ENCODE measurements at regions not wholly inside any gene's neighbourhood (a gene's known extent, or its start where the extent isn't known, plus 50 kb on each side); places are given as distances from the start of the nearest gene placed in this dataset.

- ChIA-PET CTCF (interaction anchor here (0.9 kb wide), 1 partner anchor 69 kb away, joined by 3 read pairs; no protein-coding TSS in a partner anchor), POLR2A (interaction anchor here (0.5 to 0.6 kb wide), 2 partner anchors 38 kb away, joined by 3 to 4 read pairs; no protein-coding TSS in a partner anchor)
- peak; percentile 67 for DNase-seq (ENCODE audit: unreplicated experiment)
- no peaks in the 10 kb centered on the region for H3K36me3 Mint-ChIP-seq (ENCODE audit: insufficient read depth, unreplicated experiment)
- intact Hi-C loops (cut with micrococcal nuclease), result no loop called here
- H3K27me3 Mint-ChIP-seq (ENCODE audit: insufficient read depth, unreplicated experiment), result no peaks in the 10 kb centered on the region
- TF ChIP-seq CTCF (IDR thresholded peaks at IDR 0.05; ENCODE audit: unreplicated experiment), result no peak
- no TSS peak for BruUV-seq (replicated peaks)
- peaks cover 19% of the 10 kb centered on the region for H3K4me1 Mint-ChIP-seq (ENCODE audit: insufficient read depth, unreplicated experiment)
- no peak overlapping the region for H3K27ac Mint-ChIP-seq (ENCODE audit: low read depth, unreplicated experiment)
- no peaks in the 10 kb centered on the region for H3K9me3 Mint-ChIP-seq (ENCODE audit: unreplicated experiment)
- H3K4me3 Mint-ChIP-seq (ENCODE audit: unreplicated experiment), result no peak overlapping the region
Measured at GRCh38 chrX:10050481-10050880, 83.3 kb downstream of the CLDN34 start.

GRCh38 chrX:10051866-10052480 lies 84.8 kb downstream of the CLDN34 start:
- BruUV-seq (replicated peaks), result no TSS peak
- Mint-ChIP-seq H3K4me1 (ENCODE audit: insufficient read depth, unreplicated experiment) (peaks cover 19% of the 10 kb centered on the region), H3K4me3 (ENCODE audit: unreplicated experiment) (no peak overlapping the region), H3K27me3 (ENCODE audit: insufficient read depth, unreplicated experiment) (no peaks in the 10 kb centered on the region), H3K27ac (ENCODE audit: low read depth, unreplicated experiment) (no peak overlapping the region), H3K36me3 (ENCODE audit: insufficient read depth, unreplicated experiment) (no peaks in the 10 kb centered on the region), H3K9me3 (ENCODE audit: unreplicated experiment) (no peaks in the 10 kb centered on the region)
- no peak for DNase-seq (ENCODE audit: unreplicated experiment)
- ChIA-PET CTCF (interaction anchor here (0.5 to 1.0 kb wide), 2 partner anchors 11 to 1086 kb away, joined by 3 to 4 read pairs; no protein-coding TSS in a partner anchor), POLR2A (interaction anchor here (0.9 to 1.1 kb wide), 2 partner anchors 24 to 34 kb away, joined by 3 read pairs; no protein-coding TSS in a partner anchor)
- TF ChIP-seq CTCF (IDR thresholded peaks at IDR 0.05; ENCODE audit: unreplicated experiment), result no peak
- intact Hi-C loops (cut with micrococcal nuclease), result no loop called here

GRCh38 chrX:10052906-10053625 lies 85.9 kb downstream of the CLDN34 start:
- no peak for TF ChIP-seq CTCF (IDR thresholded peaks at IDR 0.05; ENCODE audit: unreplicated experiment)
- peak; percentile 9 for DNase-seq (ENCODE audit: unreplicated experiment)
- Mint-ChIP-seq H3K36me3 (ENCODE audit: insufficient read depth, unreplicated experiment) (no peaks in the 10 kb centered on the region), H3K27ac (ENCODE audit: low read depth, unreplicated experiment) (no peak overlapping the region), H3K9me3 (ENCODE audit: unreplicated experiment) (no peaks in the 10 kb centered on the region), H3K4me1 (ENCODE audit: insufficient read depth, unreplicated experiment) (peaks cover 19% of the 10 kb centered on the region), H3K27me3 (ENCODE audit: insufficient read depth, unreplicated experiment) (no peaks in the 10 kb centered on the region), H3K4me3 (ENCODE audit: unreplicated experiment) (no peak overlapping the region)
- intact Hi-C loops (cut with micrococcal nuclease), result no loop called here
- ChIA-PET POLR2A (interaction anchor here (1.1 kb wide), 1 partner anchor 36 kb away, joined by 3 read pairs; no protein-coding TSS in a partner anchor), CTCF (no interaction called here)
- no TSS peak for BruUV-seq (replicated peaks)

- peak; percentile 45 for DNase-seq (ENCODE audit: unreplicated experiment)
- H3K27ac Mint-ChIP-seq (ENCODE audit: low read depth, unreplicated experiment), result no peak overlapping the region
- no TSS peak for BruUV-seq (replicated peaks)
Measured at GRCh38 chrX:10054396-10054795, 87.2 kb downstream of the CLDN34 start.

More at GRCh38 chrX:10054396-10054795, 87.2 kb downstream of the CLDN34 start:
- Mint-ChIP-seq H3K27me3 (ENCODE audit: insufficient read depth, unreplicated experiment) (no peaks in the 10 kb centered on the region), H3K4me1 (ENCODE audit: insufficient read depth, unreplicated experiment) (peaks cover 19% of the 10 kb centered on the region), H3K4me3 (ENCODE audit: unreplicated experiment) (no peak overlapping the region), H3K9me3 (ENCODE audit: unreplicated experiment) (no peaks in the 10 kb centered on the region), H3K36me3 (ENCODE audit: insufficient read depth, unreplicated experiment) (no peaks in the 10 kb centered on the region)
- CTCF ChIA-PET, result interaction anchor here (1.3 kb wide), 1 partner anchor 65 kb away, joined by 6 read pairs; no protein-coding TSS in a partner anchor
- POLR2A ChIA-PET, result interaction anchor here (0.8 to 1.3 kb wide), 3 partner anchors 13 to 35 kb away, joined by 4 read pairs; no protein-coding TSS in a partner anchor
- TF ChIP-seq CTCF (IDR thresholded peaks at IDR 0.05; ENCODE audit: unreplicated experiment), result no peak
- intact Hi-C loops (cut with micrococcal nuclease), result no loop called here

Data from MCF 10A (cell line).